Frontal cortex (tissue), 3 donors: ENCODE measurements at regions not wholly inside any gene's neighbourhood (a gene's known extent, or its start where the extent isn't known, plus 50 kb on each side); places are given as distances from the start of the nearest gene placed in this dataset.

Experiments used
- DNase-seq, 2 donors: peaks; one replicate each; pipeline ENCODE4 v3.0.0; 2012; ENCODE audit warnings: low spot score in 2 of 2
- FAIRE-seq: peaks from 2 replicates; lab custom pipeline; 2012; peaks lifted over from hg19 to GRCh38; lab: Jason Lieb, UNC
- donor health status: control.
- donor health status: control.
- donor health status: control.

DNA sequence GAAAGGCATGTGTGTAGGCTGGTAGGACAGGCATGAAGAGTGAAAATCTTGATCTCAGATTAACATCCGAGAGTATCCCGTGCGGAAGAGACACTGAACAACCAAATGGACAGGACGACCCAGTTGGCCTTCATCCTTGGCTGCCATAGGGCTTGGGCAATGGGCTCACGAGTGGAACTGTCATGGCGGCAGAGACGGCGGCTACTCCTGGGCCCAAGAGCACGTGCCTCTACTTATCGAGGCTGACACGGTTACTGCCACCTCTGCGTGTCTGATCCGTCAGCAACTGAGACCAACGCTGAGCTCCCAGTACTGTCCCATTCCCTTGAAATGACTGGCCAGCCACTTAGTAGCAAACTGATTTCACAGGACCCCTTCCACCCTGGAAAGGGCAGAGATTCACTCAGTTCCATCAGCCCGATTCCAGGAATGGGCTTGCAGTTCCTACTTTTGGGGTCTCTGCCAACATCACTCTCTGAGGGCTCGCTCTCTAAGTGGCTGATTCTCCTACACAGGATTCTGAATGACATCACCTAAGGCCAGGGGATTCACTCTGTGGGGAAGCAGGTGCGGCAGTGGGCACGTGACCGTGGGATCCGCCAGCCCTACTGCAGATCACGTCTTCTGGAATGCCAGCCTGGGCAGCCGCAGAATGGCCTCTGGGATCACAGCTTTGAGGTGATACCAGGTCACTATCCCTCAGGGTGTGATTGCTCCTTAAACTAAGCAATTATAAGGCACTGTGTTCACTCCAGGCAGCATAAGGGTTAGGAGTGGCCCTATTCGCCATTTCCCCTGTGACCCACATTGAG, 97.8 kb downstream of the RPS6KA4 start:
- DNase-seq: no peak
- FAIRE-seq: no peak

DNA sequence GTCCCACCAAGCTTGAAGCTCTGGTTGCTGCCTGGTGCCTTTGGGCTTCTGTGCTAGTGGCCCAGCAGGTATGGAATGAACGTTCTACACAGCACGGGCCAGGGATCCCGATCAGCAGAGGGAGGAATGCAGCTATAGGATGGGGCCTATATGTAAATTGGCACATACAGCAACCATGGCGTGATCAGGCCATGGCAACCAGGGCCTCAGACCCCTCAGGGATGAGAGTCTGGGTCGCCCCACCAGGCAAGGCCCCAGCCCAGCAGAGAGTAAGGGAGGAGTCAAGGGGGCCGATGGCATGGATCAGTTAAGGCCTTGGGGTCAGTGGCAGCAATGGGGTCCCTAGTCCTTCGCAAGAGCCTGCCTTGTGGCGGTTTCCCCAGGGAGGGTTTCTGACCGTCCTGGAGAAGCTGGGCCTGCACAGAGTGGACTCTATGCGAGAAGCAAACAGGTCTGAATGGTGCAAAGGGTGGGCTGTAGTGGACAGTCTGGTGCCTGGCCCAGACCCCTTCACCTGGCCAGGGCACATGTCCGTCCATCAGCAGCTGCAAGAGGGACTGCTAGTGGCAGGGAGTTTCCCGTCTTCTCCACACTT, 98.2 kb upstream of the SLC22A11 start:
- FAIRE-seq: no peak

DNA sequence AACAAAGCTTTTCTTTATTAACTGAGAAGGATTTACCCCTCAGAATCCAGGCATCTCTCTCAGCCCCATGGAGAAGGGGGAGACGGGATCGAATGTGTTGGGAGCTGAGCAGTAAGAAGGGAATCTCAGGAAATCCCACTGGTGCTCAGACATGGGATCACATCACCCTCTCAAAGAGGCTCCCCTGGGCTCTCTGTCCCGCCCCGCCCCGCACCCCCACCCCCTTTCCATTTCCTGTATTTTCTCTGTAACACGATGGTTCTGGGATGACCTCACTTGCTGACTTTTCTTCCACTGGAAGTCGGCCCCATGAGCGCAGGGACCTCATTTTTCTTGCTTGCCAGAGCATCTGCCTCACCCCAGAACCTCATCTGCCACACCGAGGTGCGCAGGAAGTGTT, 96.7 kb upstream of the SLC22A11 start:
- DNase-seq (no peak), FAIRE-seq (no peak)

More for the DNA sequence above, 98.2 kb upstream of the SLC22A11 start:
- no peak for DNase-seq

DNA sequence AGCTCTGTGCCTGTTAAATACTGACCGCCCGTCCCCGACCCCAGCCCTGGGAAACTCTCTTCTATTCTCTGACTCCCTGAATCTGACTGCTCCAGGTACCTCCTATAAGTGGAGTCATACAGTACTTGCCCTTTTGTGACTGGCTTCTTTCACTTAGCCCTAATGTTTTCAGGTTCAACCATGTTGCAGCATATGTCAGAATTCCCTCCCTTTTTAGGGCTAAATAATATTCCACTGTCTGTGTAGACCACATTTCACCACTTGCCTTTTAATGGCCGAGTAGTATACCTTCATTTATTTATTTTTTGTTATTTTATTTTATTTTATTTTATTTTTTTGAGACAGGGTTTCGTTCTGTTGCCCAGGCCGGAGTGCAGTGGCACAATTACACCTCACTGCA, 96.1 kb upstream of the SLC22A11 start:
- no peak for FAIRE-seq
- no peak for DNase-seq

DNA sequence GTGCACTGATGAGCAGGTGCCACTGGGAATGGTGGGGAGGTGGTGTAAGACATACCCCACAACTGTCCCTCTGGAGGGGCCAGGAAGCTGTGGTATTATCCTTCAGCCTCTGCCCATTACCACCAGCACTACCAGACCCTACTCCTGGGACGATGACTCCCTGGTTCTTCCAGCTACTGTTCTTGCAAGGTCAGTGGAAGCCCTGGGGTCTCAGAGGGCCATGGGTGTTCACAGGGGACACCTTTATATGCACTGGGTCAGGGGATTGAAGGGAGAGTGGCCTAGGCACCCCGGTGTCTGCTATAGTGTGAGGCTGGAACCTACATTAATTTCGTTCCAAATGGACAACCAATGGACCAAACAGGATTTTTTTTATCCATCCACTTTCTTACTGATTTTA, 94.7 kb upstream of the SLC22A11 start:
- no peak for DNase-seq

DNA sequence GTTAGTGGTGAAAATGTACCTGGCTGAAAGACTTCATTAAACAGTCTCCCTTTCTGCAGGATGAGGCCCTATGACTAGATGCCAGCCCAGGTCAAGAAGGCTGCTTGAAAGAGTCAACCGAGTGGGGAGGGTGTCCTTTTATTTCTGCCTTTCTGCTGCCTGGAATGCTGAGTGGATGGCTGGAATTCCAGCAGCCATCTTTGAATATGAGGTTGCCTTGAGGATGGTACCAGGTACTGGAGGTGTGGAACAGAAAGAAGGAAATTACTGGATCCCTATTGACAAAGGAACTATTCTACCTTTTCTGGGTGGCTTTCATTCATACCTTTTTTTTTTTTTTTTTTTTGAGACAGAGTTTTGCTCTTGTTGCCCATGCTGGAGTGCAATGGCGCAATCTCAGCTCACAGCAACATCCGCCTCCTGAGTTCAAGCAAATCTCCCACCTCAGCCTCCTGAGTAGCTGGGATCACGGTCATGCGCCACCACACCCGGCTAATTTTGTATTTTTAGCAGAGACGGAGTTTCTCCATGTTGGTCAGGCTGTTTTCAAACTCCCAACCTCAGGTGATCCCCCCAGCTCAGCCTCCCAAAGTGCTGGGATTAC, 89.5 kb upstream of the SLC22A11 start:
- no peak for FAIRE-seq

More for the DNA sequence above, 94.7 kb upstream of the SLC22A11 start:
- no peak for FAIRE-seq

DNA sequence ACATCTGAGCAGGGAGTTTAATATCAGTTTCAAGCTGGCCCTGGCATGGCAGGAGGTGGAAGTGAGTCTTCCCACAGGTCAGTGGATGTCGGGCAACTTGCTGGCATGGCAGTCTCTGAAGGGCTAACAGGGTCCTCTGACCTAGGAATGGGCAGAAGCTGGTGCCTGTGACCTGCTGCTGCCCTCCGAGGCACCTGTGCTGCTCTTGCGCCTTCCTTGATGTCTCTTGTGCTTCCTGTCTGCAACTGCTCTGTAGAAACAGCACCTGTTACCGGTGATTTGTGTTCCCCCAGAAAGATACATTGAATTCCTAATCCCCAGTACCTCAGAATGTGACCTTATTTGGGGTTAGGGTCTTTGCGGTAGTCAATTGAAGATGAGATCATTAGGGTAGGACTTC, 86.5 kb upstream of the SLC22A11 start:
- FAIRE-seq (no peak), DNase-seq (no peak)

More for the DNA sequence above, 89.5 kb upstream of the SLC22A11 start:
- DNase-seq: no peak

DNA sequence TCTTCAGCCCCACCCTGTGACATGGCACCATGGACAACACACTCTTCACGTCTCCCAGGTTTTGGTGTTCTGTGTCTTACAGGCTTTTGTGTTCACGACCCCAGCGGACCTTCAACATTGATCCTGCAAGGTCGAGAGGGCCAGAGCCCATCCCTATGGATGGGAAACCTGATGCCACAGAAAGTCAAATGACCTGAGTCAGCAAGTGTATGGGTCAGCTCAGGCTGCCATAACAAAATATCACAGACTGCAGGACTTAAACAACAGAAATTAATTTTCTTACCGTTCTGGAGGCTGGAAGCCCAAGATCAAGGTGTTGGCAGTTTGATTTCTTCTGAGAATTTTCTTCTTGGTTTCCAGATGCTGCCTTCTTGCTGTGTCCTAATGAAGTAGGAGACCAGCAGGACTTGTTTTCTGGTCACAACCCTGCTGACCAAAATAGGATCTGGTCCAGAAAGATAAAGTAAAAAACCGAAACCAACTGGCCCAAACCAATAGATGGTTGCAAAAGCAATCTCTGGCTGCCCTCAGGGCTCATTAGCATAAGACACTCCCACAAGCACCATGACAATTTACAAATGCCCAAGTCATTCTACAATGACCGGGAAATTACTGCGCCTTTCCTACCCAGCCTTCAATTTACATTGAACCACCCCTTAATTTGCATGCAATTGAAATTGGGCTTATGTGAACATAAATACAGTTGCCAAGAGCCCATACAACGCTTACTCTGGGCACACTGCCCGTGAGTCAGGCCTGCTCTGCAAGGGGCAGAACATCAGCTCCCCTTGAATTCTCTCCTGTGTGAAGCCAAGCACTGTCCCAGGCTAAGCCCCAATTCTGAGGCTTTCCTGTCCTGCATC, 82.9 kb upstream of the SLC22A11 start:
- DNase-seq (no peak), FAIRE-seq (no peak)

DNA sequence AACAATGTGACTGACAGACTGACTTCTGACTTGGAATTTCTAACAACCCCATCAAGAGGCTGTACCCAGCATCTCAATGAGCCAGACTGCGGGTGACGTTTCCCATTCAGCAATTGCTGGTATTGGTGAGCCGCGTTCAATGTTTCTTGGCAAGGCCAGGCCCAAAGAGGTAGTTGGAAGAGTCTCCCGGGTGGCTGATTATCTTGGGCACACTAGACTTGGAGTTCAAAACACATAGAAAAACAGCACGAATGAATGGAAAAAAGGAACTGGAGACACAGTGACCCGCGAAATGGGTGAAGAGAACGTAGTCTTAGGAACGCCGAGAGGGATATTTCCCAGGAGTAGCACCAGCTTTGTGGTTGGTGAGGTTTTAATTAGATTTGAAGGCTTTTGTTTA, 81.1 kb upstream of the SLC22A11 start:
- no peak for FAIRE-seq
- no peak for DNase-seq

DNA sequence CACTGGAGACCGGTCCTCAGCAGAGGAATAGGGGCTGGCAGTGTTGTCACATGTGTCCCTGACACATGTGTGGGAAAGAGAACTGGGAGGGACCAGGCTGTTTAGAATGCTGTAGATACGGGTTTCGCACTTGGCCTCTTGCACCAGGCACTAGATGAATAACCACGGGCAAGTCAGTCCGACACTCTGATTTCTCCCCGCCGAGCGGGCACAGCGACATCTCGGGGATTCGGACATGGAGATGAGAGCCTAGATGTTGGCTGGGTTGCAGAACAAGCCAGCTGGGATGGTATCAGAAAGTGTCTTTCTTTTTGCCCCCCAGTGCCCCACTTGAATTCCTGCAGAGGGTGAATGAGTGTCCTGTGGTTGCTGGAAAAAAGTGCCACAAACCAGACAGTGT, 80.6 kb upstream of the SLC22A11 start:
- DNase-seq (no peak), FAIRE-seq (no peak)

DNA sequence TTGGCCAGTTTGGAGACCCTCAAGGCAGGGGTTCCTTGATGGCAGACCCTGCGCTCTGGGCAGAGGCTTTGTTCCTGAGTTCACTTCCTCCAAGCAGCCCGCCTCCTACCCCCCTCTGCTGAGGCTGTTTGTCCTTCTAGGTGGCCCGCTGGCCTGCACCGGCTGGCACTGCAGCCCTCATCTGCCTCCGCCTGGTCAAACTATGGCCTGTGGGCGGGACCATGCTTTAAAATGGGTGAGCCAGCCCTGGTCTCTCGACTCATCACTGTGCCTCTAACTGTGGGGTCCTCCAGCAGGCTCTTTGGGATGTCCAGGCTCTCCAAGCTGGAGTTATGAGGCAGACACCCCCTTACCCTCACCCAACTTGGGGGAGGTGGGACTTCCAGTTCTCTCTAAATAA, 78.9 kb upstream of the SLC22A11 start:
- DNase-seq: no peak
- FAIRE-seq: no peak

DNA sequence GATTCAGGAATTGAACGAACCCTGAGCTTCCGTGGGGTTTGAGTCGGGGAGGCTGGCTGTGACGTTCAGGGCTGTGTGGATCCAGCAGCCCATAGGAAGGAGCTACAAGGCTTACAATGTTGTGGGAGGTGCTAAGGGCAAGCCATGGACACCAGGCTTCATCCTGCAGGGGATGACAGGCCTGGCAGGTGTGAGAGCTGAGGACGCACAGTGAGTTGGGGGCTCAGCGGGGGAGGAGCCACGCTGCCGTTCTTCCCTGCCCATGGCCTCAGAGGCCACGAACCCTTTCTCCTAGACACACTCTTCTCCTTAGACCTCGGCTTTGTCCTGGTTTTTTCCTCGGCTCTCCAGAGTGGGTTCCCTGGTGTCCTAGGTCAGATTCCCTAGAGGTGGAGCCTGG, 78.1 kb upstream of the SLC22A11 start:
- DNase-seq (no peak), FAIRE-seq (no peak)

DNA sequence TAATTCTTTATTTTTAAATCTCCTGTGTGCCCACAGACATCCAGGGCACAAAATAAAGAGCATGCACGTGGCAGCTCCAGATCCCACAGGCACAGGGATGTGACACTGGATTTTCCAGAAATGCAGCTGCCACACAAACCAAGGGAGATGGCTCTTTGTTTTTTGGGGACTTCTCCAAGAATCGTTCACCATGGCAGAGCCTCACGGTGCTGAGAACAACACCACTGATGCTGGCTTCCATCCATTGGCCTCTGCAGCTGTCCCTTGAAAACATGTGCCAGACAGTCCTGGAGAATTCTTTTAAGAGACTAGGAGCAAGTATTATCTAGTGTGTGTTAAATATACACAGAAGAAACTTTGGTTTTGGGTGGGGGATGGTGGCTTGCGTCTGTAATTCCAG, 73.2 kb upstream of the SLC22A11 start:
- DNase-seq (no peak), FAIRE-seq (no peak)

DNA sequence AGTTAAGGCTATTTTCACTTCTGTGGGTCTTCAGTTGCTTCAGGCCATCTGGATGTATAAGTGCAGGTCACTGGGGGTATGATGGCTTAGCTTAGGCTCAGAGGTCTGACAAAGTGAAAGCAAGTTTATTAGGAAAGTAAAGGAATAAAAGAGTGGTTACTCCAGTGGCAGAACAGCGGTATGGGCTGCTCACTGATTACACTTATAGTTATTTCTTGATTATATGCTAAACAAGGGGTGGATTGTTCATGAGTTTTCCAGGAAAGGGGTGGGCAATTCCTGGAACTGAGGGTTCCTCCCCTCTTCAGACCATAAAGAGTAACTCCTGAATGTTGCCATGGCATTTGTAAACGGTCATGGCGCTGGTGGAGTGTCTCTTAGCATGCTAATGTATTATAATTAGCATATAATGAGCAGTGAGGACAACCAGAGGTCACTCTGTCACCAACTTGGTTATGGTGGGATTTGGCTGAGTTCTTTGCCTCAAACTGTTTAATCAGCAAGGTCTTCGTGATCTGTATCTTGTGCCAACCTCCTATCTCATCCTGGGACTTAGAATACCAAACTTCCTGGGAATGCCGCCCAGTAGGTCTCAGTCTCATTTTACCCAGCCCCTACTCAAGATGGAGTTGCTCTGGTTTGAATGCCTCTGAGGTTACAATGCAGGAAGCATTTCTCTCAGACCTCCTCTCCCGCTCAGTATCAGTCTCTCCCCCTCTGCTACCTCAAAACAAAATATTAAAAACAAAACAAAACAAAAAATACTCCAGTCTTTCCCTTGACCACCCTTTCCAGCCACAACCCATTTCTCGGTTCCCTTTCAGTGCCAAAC, 71.3 kb upstream of the SLC22A11 start:
- no peak for DNase-seq
- FAIRE-seq: no peak

DNA sequence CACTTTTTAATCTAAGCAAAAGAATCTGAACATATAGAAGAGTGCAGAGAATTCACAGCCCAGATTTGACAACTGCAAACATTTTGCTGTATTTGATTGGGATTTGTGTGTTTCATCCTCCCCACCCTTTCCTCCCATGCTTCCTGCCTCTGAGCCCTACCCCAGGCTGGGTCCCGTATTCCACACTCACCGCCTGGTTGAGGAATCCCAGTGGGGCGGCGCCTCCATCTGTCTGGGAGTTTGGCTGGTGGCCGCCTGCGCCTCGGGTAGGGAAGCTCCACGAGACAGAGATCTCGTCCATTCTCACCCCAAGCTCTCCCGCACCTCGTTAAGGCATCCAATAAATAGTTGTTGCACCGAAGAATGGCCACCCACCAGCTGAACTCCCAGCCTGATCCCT, 70.7 kb upstream of the SLC22A11 start:
- DNase-seq (no peak), FAIRE-seq (no peak)

DNA sequence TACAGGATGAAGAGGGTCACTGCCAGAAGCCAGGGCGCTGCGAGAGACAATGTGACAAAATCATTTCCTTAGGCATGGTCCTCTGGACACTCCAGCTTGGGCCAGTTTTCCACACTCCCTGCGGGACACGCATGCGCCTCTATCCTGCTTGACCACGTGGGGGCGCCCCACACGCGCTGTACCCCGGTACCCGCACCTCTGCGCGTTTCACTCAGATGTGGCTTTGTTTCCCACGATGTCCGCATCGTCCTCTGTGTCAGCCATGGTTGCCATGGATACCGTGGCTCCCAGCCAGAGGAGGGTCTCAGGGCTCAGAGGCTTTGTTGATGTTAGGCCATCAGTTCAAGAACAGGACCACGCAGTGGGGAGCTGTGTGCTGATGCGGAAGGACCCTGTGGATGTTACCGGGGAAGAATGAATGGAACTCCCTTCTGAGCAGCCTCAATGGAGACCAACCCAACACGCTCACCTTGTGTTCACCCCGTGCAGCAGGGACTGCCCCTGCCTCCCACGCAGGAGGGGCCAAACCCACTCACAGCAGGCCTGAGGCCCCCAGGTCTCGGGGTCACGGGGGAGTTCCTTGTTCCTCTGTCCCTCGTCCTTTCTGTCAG, 65.8 kb upstream of the SLC22A11 start:
- DNase-seq (peak; percentile 24 to 75), FAIRE-seq (no peak)

DNA sequence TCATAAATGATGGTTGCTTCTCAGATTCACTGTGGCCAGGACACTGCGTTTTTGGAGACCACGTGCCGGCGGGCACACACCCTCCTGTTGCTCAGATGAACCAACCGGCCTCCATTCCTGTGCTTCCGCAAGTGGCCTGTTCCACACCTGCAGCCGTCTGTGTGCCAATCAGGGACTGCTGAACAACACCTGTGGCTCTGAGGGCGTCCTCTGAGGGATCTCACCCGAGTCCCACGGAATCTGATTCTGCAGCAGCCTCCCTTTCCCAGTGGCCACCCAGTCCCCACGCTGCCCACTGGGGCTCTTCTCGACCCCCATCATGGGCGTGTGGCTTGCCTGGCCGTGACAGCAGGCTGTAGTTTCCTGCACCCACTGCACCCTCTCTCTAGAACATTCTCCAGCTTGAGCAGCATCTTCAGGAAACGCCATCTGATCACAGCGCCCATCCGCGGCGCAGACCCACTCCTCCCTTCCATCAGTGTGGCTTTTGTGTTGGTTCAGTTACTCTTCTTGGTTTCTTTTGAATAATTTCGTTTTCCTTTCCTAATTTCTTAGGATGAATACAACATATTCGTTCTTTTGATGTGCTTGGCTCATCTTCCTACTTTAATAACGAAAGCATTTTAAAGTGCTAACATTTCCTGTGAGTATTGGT, 65.1 kb upstream of the SLC22A11 start:
- DNase-seq (no peak), FAIRE-seq (no peak)

DNA sequence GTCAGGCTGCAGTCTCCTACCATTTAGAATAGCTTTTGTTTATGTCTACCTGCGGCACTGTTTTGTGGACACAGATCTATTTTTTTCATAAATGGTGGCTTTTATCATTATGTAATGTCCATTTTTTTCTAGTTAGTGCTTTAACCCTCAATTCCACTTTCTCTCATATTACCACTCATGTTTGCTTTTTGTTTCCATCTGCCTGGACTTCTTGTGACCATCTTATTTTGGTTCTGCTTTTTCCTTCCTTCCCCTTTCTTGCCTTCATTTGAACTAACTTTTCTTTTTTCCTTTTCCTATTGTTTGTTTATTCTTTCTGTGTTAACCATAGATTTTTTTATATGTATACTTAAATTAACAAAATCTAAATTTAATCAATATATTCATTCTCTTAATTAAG, 63.2 kb upstream of the SLC22A11 start:
- no peak for FAIRE-seq
- DNase-seq: no peak

DNA sequence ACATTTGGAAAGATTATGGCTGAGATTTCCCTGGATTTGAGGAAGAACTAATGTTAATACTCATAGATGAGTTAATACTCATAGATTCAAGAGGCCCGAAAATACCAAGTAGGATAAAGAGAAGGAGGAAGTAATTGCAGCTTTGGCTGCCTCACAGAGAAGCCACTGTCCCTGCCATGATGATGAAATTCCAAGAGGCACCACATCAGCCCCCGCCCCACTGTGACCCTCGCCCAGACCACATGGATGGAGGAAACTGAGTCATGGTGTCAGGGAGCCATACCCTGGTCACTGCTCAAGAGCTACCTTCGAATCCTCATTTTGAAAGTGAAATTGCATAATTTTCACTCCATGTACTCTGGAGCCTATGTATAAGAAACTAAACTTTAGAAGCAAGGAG, 57.6 kb upstream of the SLC22A11 start:
- FAIRE-seq (no peak), DNase-seq (no peak)
